Osteoblast (primary cell): ENCODE measurements at regions not wholly inside any gene's neighbourhood (a gene's known extent, or its start where the extent isn't known, plus 50 kb on each side); places are given as distances from the start of the nearest gene placed in this dataset.
"Not testable (repeated sequence)": the region's sequence is repeated elsewhere in the genome, so short reads cannot be mapped to it uniquely, and the experiment has no call there.

Experiments used
- DNase-seq: peaks from one replicate; pipeline ENCODE4 v3.0.0; 2011; ENCODE audit warnings: low spot score, mixed read lengths; ENCODE audit not compliant: insufficient read length; ENCODE audit errors: missing footprints
- H2AFZ ChIP-seq: 2 replicates; pipeline ENCODE4 v1.6.0; 2011; ENCODE audit warnings: mild to moderate bottlenecking, low read length
- H3K27ac ChIP-seq: 2 replicates; pipeline ENCODE4 v1.5.1; 2011; ENCODE audit warnings: mild to moderate bottlenecking, low read depth, low read length, moderate library complexity
- H3K27me3 ChIP-seq: 2 replicates; pipeline ENCODE4 v1.6.0; 2012; ENCODE audit warnings: mild to moderate bottlenecking, control low read depth, inconsistent platforms, low read length, moderate library complexity; ENCODE audit not compliant: insufficient read depth
- H3K36me3 ChIP-seq: 2 replicates; pipeline ENCODE4 v1.5.1; 2011; ENCODE audit warnings: mild to moderate bottlenecking, low read length, control low read depth, moderate library complexity; ENCODE audit not compliant: insufficient read depth
- H3K4me1 ChIP-seq: 2 replicates; pipeline ENCODE4 v1.5.1; 2011; ENCODE audit warnings: mild to moderate bottlenecking, low read length, control low read depth, moderate library complexity; ENCODE audit not compliant: insufficient read depth
- H3K4me2 ChIP-seq: 2 replicates; pipeline ENCODE4 v1.6.0; 2011; ENCODE audit warnings: mild to moderate bottlenecking, low read length; ENCODE audit not compliant: insufficient read depth
- H3K4me3 ChIP-seq: fragments of 200-600 bp; sonication (generic); 3 replicates; pipeline ENCODE4 v1.5.1; 2012; ENCODE audit warnings: mild to moderate bottlenecking, low read length, inconsistent platforms; ENCODE audit not compliant: insufficient read depth
- H3K79me2 ChIP-seq: 2 replicates; pipeline ENCODE4 v1.6.0; 2012; ENCODE audit warnings: mild to moderate bottlenecking, low read length, control low read depth, inconsistent platforms; ENCODE audit not compliant: insufficient read depth
- H3K9me3 ChIP-seq: 2 replicates; pipeline ENCODE4 v1.5.1; 2011; ENCODE audit warnings: low read depth, low read length, control low read depth
- H4K20me1 ChIP-seq: 2 replicates; pipeline ENCODE4 v1.6.0; 2012; ENCODE audit warnings: mild to moderate bottlenecking, low read length, control low read depth; ENCODE audit not compliant: insufficient read depth
- TF ChIP-seq, protein P1 (sequence below): IDR thresholded peaks from 2 replicates; pipeline ENCODE4 v1.5.1; 2011; ENCODE audit warnings: mild to moderate bottlenecking, low read depth, low read length, moderate library complexity; ENCODE audit errors: extremely low read depth

GRCh38 chr11:87455180-87455579 is 417.4 kb downstream of the TMEM135 start:
- no peak overlapping the region for H3K27ac ChIP-seq
- no peaks in the 10 kb centered on the region for H3K36me3 ChIP-seq
- DNase-seq: no peak
- H3K9me3 ChIP-seq: no peaks in the 10 kb centered on the region
- no peak overlapping the region for H3K4me2 ChIP-seq
- H3K4me3 ChIP-seq: no peak overlapping the region
- no peaks in the 10 kb centered on the region for H3K79me2 ChIP-seq
- H2AFZ ChIP-seq: no peak overlapping the region
- TF ChIP-seq, protein P1, sequence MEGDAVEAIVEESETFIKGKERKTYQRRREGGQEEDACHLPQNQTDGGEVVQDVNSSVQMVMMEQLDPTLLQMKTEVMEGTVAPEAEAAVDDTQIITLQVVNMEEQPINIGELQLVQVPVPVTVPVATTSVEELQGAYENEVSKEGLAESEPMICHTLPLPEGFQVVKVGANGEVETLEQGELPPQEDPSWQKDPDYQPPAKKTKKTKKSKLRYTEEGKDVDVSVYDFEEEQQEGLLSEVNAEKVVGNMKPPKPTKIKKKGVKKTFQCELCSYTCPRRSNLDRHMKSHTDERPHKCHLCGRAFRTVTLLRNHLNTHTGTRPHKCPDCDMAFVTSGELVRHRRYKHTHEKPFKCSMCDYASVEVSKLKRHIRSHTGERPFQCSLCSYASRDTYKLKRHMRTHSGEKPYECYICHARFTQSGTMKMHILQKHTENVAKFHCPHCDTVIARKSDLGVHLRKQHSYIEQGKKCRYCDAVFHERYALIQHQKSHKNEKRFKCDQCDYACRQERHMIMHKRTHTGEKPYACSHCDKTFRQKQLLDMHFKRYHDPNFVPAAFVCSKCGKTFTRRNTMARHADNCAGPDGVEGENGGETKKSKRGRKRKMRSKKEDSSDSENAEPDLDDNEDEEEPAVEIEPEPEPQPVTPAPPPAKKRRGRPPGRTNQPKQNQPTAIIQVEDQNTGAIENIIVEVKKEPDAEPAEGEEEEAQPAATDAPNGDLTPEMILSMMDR: no peak
- peaks cover 11% of the 10 kb centered on the region for H3K4me1 ChIP-seq
- no peaks in the 10 kb centered on the region for H3K27me3 ChIP-seq
- no peaks in the 10 kb centered on the region for H4K20me1 ChIP-seq

GRCh38 chr11:87454241-87454640 is 416.5 kb downstream of the TMEM135 start:
- no peak overlapping the region for H3K27ac ChIP-seq
- H3K4me2 ChIP-seq: no peak overlapping the region
- H3K4me1 ChIP-seq: peaks cover 11% of the 10 kb centered on the region
- no peaks in the 10 kb centered on the region for H3K36me3 ChIP-seq
- H3K79me2 ChIP-seq: no peaks in the 10 kb centered on the region
- no peaks in the 10 kb centered on the region for H4K20me1 ChIP-seq
- no peak overlapping the region for H2AFZ ChIP-seq
- TF ChIP-seq, protein P1: no peak
- H3K4me3 ChIP-seq: no peak overlapping the region
- DNase-seq: no peak
- H3K27me3 ChIP-seq: no peaks in the 10 kb centered on the region
- no peaks in the 10 kb centered on the region for H3K9me3 ChIP-seq

GRCh38 chr11:87453531-87454089 is 415.9 kb downstream of the TMEM135 start:
- H3K9me3 ChIP-seq: no peaks in the 10 kb centered on the region
- no peaks in the 10 kb centered on the region for H4K20me1 ChIP-seq

GRCh38 chr11:87452025-87452424 is 414.3 kb downstream of the TMEM135 start:
- not testable (repeated sequence) for H3K36me3 ChIP-seq, H2AFZ ChIP-seq, H3K27ac ChIP-seq, DNase-seq, H3K79me2 ChIP-seq, H3K9me3 ChIP-seq, H3K4me2 ChIP-seq, H4K20me1 ChIP-seq, H3K4me3 ChIP-seq, H3K27me3 ChIP-seq
- peaks cover 11% of the 10 kb centered on the region for H3K4me1 ChIP-seq

More at GRCh38 chr11:87453531-87454089, 415.9 kb downstream of the TMEM135 start:
- no peak for DNase-seq
- Histone ChIP-seq H3K36me3 (no peaks in the 10 kb centered on the region), H2AFZ (no peak overlapping the region), H3K4me2 (no peak overlapping the region), H3K4me1 (peaks cover 11% of the 10 kb centered on the region), H3K27ac (no peak overlapping the region), H3K4me3 (no peak overlapping the region), H3K79me2 (no peaks in the 10 kb centered on the region), H3K27me3 (no peaks in the 10 kb centered on the region)
- TF ChIP-seq, protein P1: no peak
